ENCODE measurements at regions not wholly inside any gene's neighbourhood (a gene's known extent, or its start where the extent isn't known, plus 50 kb on each side); places are given as distances from the start of the nearest gene placed in this dataset.

DNA sequence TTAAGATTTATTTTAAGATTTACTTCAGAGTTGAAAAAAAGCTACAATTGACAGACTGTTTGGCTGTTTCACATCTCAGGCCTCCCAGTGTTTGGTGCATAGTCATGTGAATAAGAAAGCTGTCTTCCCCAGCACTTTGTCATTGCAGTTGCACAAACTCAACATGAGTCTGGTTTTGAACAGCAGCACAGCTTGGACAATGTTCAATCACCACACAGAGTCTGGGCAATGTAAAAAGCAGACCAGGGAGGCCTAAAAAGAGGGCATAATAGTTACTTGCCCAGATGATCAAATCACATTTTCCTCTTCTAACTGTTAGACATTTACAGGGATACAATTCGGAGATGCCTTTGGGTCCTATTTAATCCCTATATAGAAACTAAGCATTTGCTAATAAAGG lies 1055.0 kb downstream of the RPA4 start:
- no peaks in the 10 kb centered on the region for H3K4me1 ChIP-seq (ENCODE audit: insufficient read depth, poor library complexity, severe bottlenecking)
- TF ChIP-seq CTCF (IDR thresholded peaks at IDR 0.05; ENCODE audit: poor library complexity, severe bottlenecking) = no peak
- H3K9me3 ChIP-seq (ENCODE audit: severe bottlenecking) = no peaks in the 10 kb centered on the region
- DNase-seq (ENCODE audit: low spot score) (no peak), ATAC-seq (ENCODE audit: low read depth) (no peak)
- H3K27me3 ChIP-seq (ENCODE audit: insufficient read depth, poor library complexity, severe bottlenecking) = no peaks in the 10 kb centered on the region
- H3K36me3 ChIP-seq (ENCODE audit: low read depth) = no peaks in the 10 kb centered on the region
- H3K27ac ChIP-seq (ENCODE audit: poor library complexity, severe bottlenecking) = no peak overlapping the region
- no peak overlapping the region for H3K4me3 ChIP-seq (ENCODE audit: severe bottlenecking)

DNA sequence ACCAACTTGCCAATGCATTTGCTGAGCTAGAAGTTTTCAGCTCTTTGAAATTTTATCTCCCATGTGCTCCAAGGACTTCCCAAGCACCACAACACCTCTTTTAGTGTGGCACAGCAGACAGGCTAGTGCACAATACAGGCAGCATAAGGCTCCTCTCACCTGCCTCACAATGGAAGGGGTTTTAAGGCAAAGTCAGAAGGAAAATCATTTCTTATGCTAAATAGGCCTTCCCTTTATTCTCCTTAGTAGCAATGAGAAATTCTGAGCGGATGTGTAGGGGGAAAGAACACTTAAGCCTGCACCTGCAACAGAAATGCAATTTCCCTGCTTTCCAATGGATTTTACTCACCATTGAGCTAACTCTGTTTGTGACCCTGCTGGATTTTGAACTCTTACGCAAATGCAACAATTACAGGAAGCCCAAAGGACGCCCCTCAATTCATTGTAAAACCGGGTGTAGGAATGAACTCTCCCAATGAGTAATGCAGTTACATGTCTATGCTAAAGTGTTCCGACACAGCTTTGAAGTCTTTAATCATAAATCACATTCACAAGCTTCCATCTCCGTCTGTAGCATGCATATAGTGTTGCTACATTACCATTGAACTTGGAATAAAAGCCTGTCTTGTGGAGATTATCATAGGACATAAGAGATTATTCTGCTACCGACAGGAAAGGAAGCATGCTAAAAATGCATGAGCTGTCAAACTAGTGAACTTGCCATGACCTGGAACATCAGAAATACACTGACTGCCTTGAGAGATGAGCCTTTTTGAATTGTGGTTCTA lies 1084.9 kb downstream of the RPA4 start:
- Histone ChIP-seq H3K36me3 (ENCODE audit: low read depth) (no peaks in the 10 kb centered on the region), H3K4me1 (ENCODE audit: insufficient read depth, poor library complexity, severe bottlenecking) (no peaks in the 10 kb centered on the region), H3K27ac (ENCODE audit: poor library complexity, severe bottlenecking) (no peak overlapping the region), H3K9me3 (ENCODE audit: severe bottlenecking) (no peaks in the 10 kb centered on the region), H3K27me3 (ENCODE audit: insufficient read depth, poor library complexity, severe bottlenecking) (no peaks in the 10 kb centered on the region), H3K4me3 (ENCODE audit: severe bottlenecking) (no peak overlapping the region)
- TF ChIP-seq CTCF (IDR thresholded peaks at IDR 0.05; ENCODE audit: poor library complexity, severe bottlenecking) = no peak
- ATAC-seq (ENCODE audit: low read depth) = no peak
- DNase-seq (ENCODE audit: low spot score) = no peak

GRCh38 chrX:97984641-97985040 lies 1100.9 kb downstream of the RPA4 start:
- no peaks in the 10 kb centered on the region for H3K9me3 ChIP-seq (ENCODE audit: severe bottlenecking)
- H3K27ac ChIP-seq (ENCODE audit: poor library complexity, severe bottlenecking) = peak overlapping the region; percentile 81
- H3K4me1 ChIP-seq (ENCODE audit: insufficient read depth, poor library complexity, severe bottlenecking) = no peaks in the 10 kb centered on the region
- ATAC-seq (ENCODE audit: low read depth) = peak; percentile 98
- TF ChIP-seq CTCF (IDR thresholded peaks at IDR 0.05; ENCODE audit: poor library complexity, severe bottlenecking) = no peak
- DNase-seq (ENCODE audit: low spot score) = no peak
- no peak overlapping the region for H3K4me3 ChIP-seq (ENCODE audit: severe bottlenecking)
- no peaks in the 10 kb centered on the region for H3K27me3 ChIP-seq (ENCODE audit: insufficient read depth, poor library complexity, severe bottlenecking)
- no peaks in the 10 kb centered on the region for H3K36me3 ChIP-seq (ENCODE audit: low read depth)

- Histone ChIP-seq H3K4me3 (ENCODE audit: severe bottlenecking) (no peak overlapping the region), H3K36me3 (ENCODE audit: low read depth) (no peaks in the 10 kb centered on the region), H3K27me3 (ENCODE audit: insufficient read depth, poor library complexity, severe bottlenecking) (no peaks in the 10 kb centered on the region), H3K4me1 (ENCODE audit: insufficient read depth, poor library complexity, severe bottlenecking) (no peaks in the 10 kb centered on the region), H3K27ac (ENCODE audit: poor library complexity, severe bottlenecking) (peak overlapping the region; percentile 81), H3K9me3 (ENCODE audit: severe bottlenecking) (no peaks in the 10 kb centered on the region)
- DNase-seq (ENCODE audit: low spot score) = no peak
- ATAC-seq (ENCODE audit: low read depth) = no peak
- no peak for TF ChIP-seq CTCF (IDR thresholded peaks at IDR 0.05; ENCODE audit: poor library complexity, severe bottlenecking)
Observed at GRCh38 chrX:97985096-97985495, 1101.4 kb downstream of the RPA4 start.

DNA sequence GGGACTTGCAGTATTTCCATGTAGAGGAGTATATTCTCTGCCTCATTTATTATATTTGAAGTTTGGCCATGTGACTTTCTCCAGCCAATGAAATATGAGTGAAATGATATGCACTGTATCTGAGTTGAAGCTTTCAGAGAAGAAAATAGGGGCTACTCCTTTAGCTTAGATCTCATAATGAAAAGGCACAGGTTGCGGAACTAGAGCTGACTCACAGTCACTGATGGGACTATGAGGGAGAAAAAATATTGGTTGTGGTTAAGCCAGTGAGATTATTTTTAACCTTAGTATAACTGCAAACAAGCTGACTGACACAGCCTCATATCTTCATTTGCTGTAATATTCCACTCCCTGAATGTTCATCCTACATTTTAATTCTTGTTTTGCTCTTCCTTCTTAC lies 1104.3 kb downstream of the RPA4 start:
- no peak for ATAC-seq (ENCODE audit: low read depth)
- Histone ChIP-seq H3K27ac (ENCODE audit: poor library complexity, severe bottlenecking) (no peak overlapping the region), H3K9me3 (ENCODE audit: severe bottlenecking) (no peaks in the 10 kb centered on the region), H3K4me3 (ENCODE audit: severe bottlenecking) (no peak overlapping the region), H3K27me3 (ENCODE audit: insufficient read depth, poor library complexity, severe bottlenecking) (no peaks in the 10 kb centered on the region), H3K36me3 (ENCODE audit: low read depth) (no peaks in the 10 kb centered on the region), H3K4me1 (ENCODE audit: insufficient read depth, poor library complexity, severe bottlenecking) (no peaks in the 10 kb centered on the region)
- no peak for TF ChIP-seq CTCF (IDR thresholded peaks at IDR 0.05; ENCODE audit: poor library complexity, severe bottlenecking)
- DNase-seq (ENCODE audit: low spot score) = no peak
